ENCODE measurements at regions not wholly inside any gene's neighbourhood (a gene's known extent, or its start where the extent isn't known, plus 50 kb on each side); places are given as distances from the start of the nearest gene placed in this dataset.

- peak overlapping the region; percentile 99 for H3K27ac ChIP-seq
- no peak for DNase-seq (ENCODE audit: low read depth, low spot score)
Measured at GRCh38 chr3:23739536-23739935, 66.2 kb upstream of the UBE2E1 start.

GRCh38 chr3:23740517-23740965 lies 65.2 kb upstream of the UBE2E1 start:
- peak overlapping the region; percentile 99 for H3K27ac ChIP-seq
- DNase-seq (ENCODE audit: low read depth, low spot score), result peak; percentile 54

- peak; percentile 91 for DNase-seq (ENCODE audit: low read depth, low spot score)
- H3K27ac ChIP-seq, result peak overlapping the region; percentile 99
Measured at GRCh38 chr3:23741036-23741706, 64.6 kb upstream of the UBE2E1 start.

- DNase-seq (ENCODE audit: low read depth, low spot score), result no peak
- no peak overlapping the region for H3K27ac ChIP-seq
Measured at GRCh38 chr3:23743141-23743784, 62.5 kb upstream of the UBE2E1 start.

GRCh38 chr3:23746441-23746840 lies 59.3 kb upstream of the UBE2E1 start:
- no peak overlapping the region for H3K27ac ChIP-seq
- DNase-seq (ENCODE audit: low read depth, low spot score), result no peak

- no peak for DNase-seq (ENCODE audit: low read depth, low spot score)
- H3K27ac ChIP-seq, result no peak overlapping the region
Measured at GRCh38 chr3:23747841-23748240, 57.9 kb upstream of the UBE2E1 start.

GRCh38 chr3:23748398-23749110 lies 57.2 kb upstream of the UBE2E1 start:
- no peak for DNase-seq (ENCODE audit: low read depth, low spot score)
- no peak overlapping the region for H3K27ac ChIP-seq

GRCh38 chr3:23749609-23750008 lies 56.1 kb upstream of the UBE2E1 start:
- DNase-seq (ENCODE audit: low read depth, low spot score), result no peak
- H3K27ac ChIP-seq, result no peak overlapping the region

- no peak for DNase-seq (ENCODE audit: low read depth, low spot score)
- no peak overlapping the region for H3K27ac ChIP-seq
Measured at GRCh38 chr3:23750573-23751210, 55.1 kb upstream of the UBE2E1 start.

- H3K27ac ChIP-seq, result no peak overlapping the region
Measured at GRCh38 chr3:23751212-23751723, 54.5 kb upstream of the UBE2E1 start.

GRCh38 chr3:23752126-23752525 lies 53.6 kb upstream of the UBE2E1 start:
- no peak for DNase-seq (ENCODE audit: low read depth, low spot score)
- no peak overlapping the region for H3K27ac ChIP-seq

More at GRCh38 chr3:23751212-23751723, 54.5 kb upstream of the UBE2E1 start:
- no peak for DNase-seq (ENCODE audit: low read depth, low spot score)

GRCh38 chr3:23754215-23754614 lies 51.5 kb upstream of the UBE2E1 start:
- no peak for DNase-seq (ENCODE audit: low read depth, low spot score)

More at GRCh38 chr3:23754215-23754614, 51.5 kb upstream of the UBE2E1 start:
- H3K27ac ChIP-seq, result no peak overlapping the region

Data from epithelial cell of prostate (primary cell).